Lung (tissue), 11 donors: ENCODE measurements at regions not wholly inside any gene's neighbourhood (a gene's known extent, or its start where the extent isn't known, plus 50 kb on each side); places are given as distances from the start of the nearest gene placed in this dataset.

Experiments used
- ATAC-seq: fragments of 200-7000 bp; cut with Tn5 transposase; one replicate; pipeline ENCODE4 v1.9.1; 2020; ENCODE audit warnings: moderate number of reproducible peaks; ENCODE audit not compliant: insufficient read depth, low FRiP score
- DNase-seq, 3 donors: peaks; one replicate each; pipeline ENCODE4 v3.0.0-alpha.2; 2013 to 2017
- H3K27ac ChIP-seq, 2 donors: one replicate each; pipeline ENCODE4 v1.5.1; 2013; ENCODE audit warnings: mild to moderate bottlenecking in 2 of 2, moderate library complexity in 2 of 2, control low read depth in 1 of 2, inconsistent platforms in 1 of 2, low read depth in 1 of 2, low read length in 1 of 2
- H3K27me3 ChIP-seq, 3 donors: one replicate each; pipeline ENCODE4 v1.5.1; 2013; ENCODE audit warnings: low read length in 2 of 3; ENCODE audit not compliant: control insufficient read depth in 3 of 3, insufficient read depth in 3 of 3
- H3K36me3 ChIP-seq, 4 donors: one replicate each; pipeline ENCODE4 v1.5.1; 2013; ENCODE audit warnings: low read length in 4 of 4, mild to moderate bottlenecking in 1 of 4, moderate library complexity in 1 of 4; ENCODE audit not compliant: control insufficient read depth in 4 of 4, insufficient read depth in 4 of 4
- H3K4me1 ChIP-seq, 5 donors: one replicate each; pipeline ENCODE4 v1.5.1; 2013; ENCODE audit warnings: low read length in 5 of 5, mild to moderate bottlenecking in 2 of 5, moderate library complexity in 1 of 5; ENCODE audit not compliant: control insufficient read depth in 5 of 5, insufficient read depth in 5 of 5
- H3K4me3 ChIP-seq: one replicate; pipeline ENCODE4 v1.5.1; 2013; ENCODE audit warnings: mild to moderate bottlenecking, control low read depth, moderate library complexity
- H3K9ac ChIP-seq, 2 donors: one replicate each; pipeline ENCODE4 v1.5.1; 2013; ENCODE audit warnings: low read length in 2 of 2, control low read depth in 1 of 2; ENCODE audit not compliant: insufficient read depth in 1 of 2
- H3K9me3 ChIP-seq, 4 donors: one replicate each; pipeline ENCODE4 v1.5.1; 2013; ENCODE audit warnings: low read length in 3 of 4, mild to moderate bottlenecking in 1 of 4, moderate library complexity in 1 of 4; ENCODE audit not compliant: control insufficient read depth in 4 of 4, insufficient read depth in 3 of 4
- CTCF ChIP-seq: IDR thresholded peaks from 2 replicates; pipeline ENCODE4 v1.5.1; 2012; ENCODE audit warnings: mild to moderate bottlenecking; ENCODE audit errors: control extremely low read depth, extremely low read depth
- WGBS, 2 donors: extraction: QIAGEN DNeasy Blood & Tissue Kit; methylation state at CpG; one replicate each; pipeline ENCODE4 v1.1.7; 2013; 5-methylcytosine and 5-hydroxymethylcytosine counted together
- donor health status: control.
- donor health status: control.
- donor health status: Bipolar disorder and iron deficiency.
- donor health status: healthy.
- donor health status: DM: yes; HTN: yes; CAD: no.

GRCh38 chr13:80499536-80500290, 158.8 kb upstream of the SPRY2 start:
- H3K4me1 ChIP-seq: no peaks in the 10 kb centered on the region
- no peaks in the 10 kb centered on the region for H3K36me3 ChIP-seq
- WGBS, 2 donors: 75 to 93% methylated on average over 4 of the region's 4 CpGs
- H3K9me3 ChIP-seq: no peaks in the 10 kb centered on the region
- H3K27ac ChIP-seq: no peak overlapping the region
- no peaks in the 10 kb centered on the region for H3K27me3 ChIP-seq
- ATAC-seq (no peak), DNase-seq (no peak)
- TF ChIP-seq CTCF: no peak
- no peak overlapping the region for H3K9ac ChIP-seq
- H3K4me3 ChIP-seq: no peak overlapping the region

- no peaks in the 10 kb centered on the region for H3K4me1 ChIP-seq
- WGBS, 2 donors: 91 to 93% methylated on average over 3 of the region's 3 CpGs
- H3K4me3 ChIP-seq: no peak overlapping the region
- H3K9ac ChIP-seq: no peak overlapping the region
- TF ChIP-seq CTCF: no peak
- ATAC-seq: no peak
- no peak overlapping the region for H3K27ac ChIP-seq
- no peaks in the 10 kb centered on the region for H3K9me3 ChIP-seq
- H3K36me3 ChIP-seq: no peaks in the 10 kb centered on the region
- DNase-seq: no peak
- no peaks in the 10 kb centered on the region for H3K27me3 ChIP-seq
These were observed 157.5 kb upstream of the SPRY2 start for GRCh38 chr13:80498433-80498832.

- TF ChIP-seq CTCF: no peak
- Histone ChIP-seq H3K4me1 (no peaks in the 10 kb centered on the region), H3K4me3 (no peak overlapping the region), H3K36me3 (no peaks in the 10 kb centered on the region), H3K27me3 (no peaks in the 10 kb centered on the region), H3K9ac (no peak overlapping the region), H3K27ac (no peak overlapping the region), H3K9me3 (no peaks in the 10 kb centered on the region)
- 92 to 93% methylated on average over 3 of the region's 3 CpGs for WGBS, 2 donors
- DNase-seq (no peak), ATAC-seq (no peak)
These were observed 157.1 kb upstream of the SPRY2 start for GRCh38 chr13:80497978-80498377.

- 79 to 82% methylated on average over 1 of the region's 1 CpG for WGBS, 2 donors
- TF ChIP-seq CTCF: no peak
- Histone ChIP-seq H3K4me1 (no peaks in the 10 kb centered on the region), H3K27me3 (no peaks in the 10 kb centered on the region), H3K4me3 (no peak overlapping the region), H3K9me3 (no peaks in the 10 kb centered on the region), H3K27ac (no peak overlapping the region), H3K9ac (no peak overlapping the region), H3K36me3 (no peaks in the 10 kb centered on the region)
- DNase-seq (no peak), ATAC-seq (no peak)
These were observed 156.5 kb upstream of the SPRY2 start for GRCh38 chr13:80497439-80497838.
